Type B pancreatic cell (in vitro differentiated cells): ENCODE measurements at regions not wholly inside any gene's neighbourhood (a gene's known extent, or its start where the extent isn't known, plus 50 kb on each side); places are given as distances from the start of the nearest gene placed in this dataset.

Source experiments
- DNase-seq: peaks from one replicate; pipeline ENCODE4 v3.0.0; 2021; ENCODE audit warnings: mixed read lengths; ENCODE audit not compliant: unreplicated experiment; ENCODE audit errors: extremely low spot score
- H3K27ac Mint-ChIP-seq: 2 replicates; pipeline ENCODE4 v1.8.0; 2021; ENCODE audit warnings: mild to moderate bottlenecking, mixed read lengths
- H3K27me3 Mint-ChIP-seq: 2 replicates; pipeline ENCODE4 v1.8.0; 2021; ENCODE audit warnings: mixed read lengths
- H3K36me3 Mint-ChIP-seq: 2 replicates; pipeline ENCODE4 v1.8.0; 2021; ENCODE audit warnings: mixed read lengths
- H3K4me1 Mint-ChIP-seq: one replicate; pipeline ENCODE4 v1.8.0; 2021; ENCODE audit warnings: mixed read lengths; ENCODE audit not compliant: unreplicated experiment
- H3K4me3 Mint-ChIP-seq: 2 replicates; pipeline ENCODE4 v1.8.0; 2021; ENCODE audit warnings: mild to moderate bottlenecking, mixed read lengths
- H3K9me3 Mint-ChIP-seq: 2 replicates; pipeline ENCODE4 v1.8.0; 2021; ENCODE audit warnings: mixed read lengths
- TF ChIP-seq, protein P1 (sequence below): fragments of 200-600 bp; sonication (generic); conservative IDR thresholded peaks from 2 replicates; pipeline ENCODE4 v1.5.0; 2021; ENCODE audit warnings: antibody characterized with exemption, mild to moderate bottlenecking

DNA sequence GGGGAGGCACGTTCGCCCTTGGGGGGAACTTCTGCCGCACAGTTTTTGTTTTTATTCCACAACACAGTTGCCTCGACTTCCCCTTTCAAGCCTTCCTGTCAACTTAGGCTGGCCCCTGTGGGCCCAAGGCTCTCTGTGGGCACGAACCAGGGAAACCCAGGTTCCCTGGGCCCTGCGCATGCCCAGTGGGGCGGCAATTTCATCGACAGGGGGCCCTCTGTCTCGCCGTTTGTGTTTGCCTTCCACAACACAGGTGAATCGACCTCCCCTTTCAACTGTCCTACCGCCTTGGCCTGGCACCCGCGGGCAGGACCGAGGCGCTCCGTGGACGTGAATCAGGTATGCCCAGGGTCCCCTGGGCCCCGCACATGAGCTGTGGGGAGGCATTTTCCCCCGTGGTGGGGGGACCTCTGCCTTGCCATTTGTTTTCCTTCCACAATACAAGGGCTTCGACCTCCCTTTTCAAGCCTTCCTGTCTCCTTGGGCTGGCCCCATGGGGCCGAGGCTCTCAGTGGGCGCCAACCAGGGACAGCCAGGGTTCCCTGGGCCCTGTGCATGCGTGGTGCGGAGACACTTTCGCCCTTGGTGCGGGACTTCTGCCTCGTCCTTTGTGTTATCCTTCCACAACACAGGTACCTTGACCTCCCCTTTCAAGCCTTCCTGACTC, 354.0 kb downstream of the ALG10 start:
- H3K4me3 Mint-ChIP-seq: no peak overlapping the region
- no peak overlapping the region for H3K27ac Mint-ChIP-seq
- H3K27me3 Mint-ChIP-seq: no peaks in the 10 kb centered on the region
- H3K9me3 Mint-ChIP-seq: no peaks in the 10 kb centered on the region
- no peak for DNase-seq
- TF ChIP-seq, protein P1, sequence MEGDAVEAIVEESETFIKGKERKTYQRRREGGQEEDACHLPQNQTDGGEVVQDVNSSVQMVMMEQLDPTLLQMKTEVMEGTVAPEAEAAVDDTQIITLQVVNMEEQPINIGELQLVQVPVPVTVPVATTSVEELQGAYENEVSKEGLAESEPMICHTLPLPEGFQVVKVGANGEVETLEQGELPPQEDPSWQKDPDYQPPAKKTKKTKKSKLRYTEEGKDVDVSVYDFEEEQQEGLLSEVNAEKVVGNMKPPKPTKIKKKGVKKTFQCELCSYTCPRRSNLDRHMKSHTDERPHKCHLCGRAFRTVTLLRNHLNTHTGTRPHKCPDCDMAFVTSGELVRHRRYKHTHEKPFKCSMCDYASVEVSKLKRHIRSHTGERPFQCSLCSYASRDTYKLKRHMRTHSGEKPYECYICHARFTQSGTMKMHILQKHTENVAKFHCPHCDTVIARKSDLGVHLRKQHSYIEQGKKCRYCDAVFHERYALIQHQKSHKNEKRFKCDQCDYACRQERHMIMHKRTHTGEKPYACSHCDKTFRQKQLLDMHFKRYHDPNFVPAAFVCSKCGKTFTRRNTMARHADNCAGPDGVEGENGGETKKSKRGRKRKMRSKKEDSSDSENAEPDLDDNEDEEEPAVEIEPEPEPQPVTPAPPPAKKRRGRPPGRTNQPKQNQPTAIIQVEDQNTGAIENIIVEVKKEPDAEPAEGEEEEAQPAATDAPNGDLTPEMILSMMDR: no peak
- H3K4me1 Mint-ChIP-seq: no peaks in the 10 kb centered on the region
- no peaks in the 10 kb centered on the region for H3K36me3 Mint-ChIP-seq

DNA sequence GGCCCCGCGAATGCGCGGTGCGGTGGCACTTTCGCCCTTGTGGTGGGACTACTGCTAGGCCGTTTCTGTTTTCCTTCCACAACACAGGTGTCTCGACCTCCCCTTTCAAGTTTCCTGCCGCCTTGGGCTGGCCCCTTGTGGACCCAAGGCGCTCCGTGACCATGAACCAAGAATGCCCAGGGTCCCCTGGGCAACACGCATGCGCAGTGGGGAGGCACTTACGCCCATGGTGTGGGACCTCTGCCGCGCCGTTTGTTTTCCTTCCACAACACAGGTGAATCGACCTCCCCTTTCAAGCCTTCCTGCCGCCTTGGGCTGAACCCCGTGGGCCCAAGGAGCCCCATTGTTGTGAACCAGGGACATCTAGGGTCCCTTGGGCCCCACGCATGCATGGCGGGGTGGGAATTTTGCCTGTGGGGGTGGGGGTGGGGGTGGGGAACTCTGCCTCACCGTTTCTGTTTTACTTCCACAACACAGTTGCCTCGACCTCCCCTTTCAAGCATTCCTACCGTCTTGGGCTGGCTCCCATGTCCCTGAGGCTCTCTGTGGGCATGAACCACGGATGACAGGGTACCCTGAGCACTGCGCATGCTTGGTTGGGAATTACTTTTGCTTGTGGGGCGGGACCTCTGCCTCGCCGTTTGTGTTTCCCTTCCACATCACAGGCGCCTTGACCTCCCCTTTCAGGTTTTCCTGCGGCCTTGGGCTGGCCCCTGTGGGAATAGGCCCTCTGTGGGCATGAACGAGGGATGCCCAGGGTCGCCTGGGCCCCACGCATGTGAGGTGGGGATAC, 355.1 kb downstream of the ALG10 start:
- Mint-ChIP-seq H3K36me3 (no peaks in the 10 kb centered on the region), H3K4me3 (no peak overlapping the region), H3K4me1 (no peaks in the 10 kb centered on the region), H3K9me3 (no peaks in the 10 kb centered on the region), H3K27me3 (no peaks in the 10 kb centered on the region), H3K27ac (no peak overlapping the region)
- no peak for DNase-seq
- TF ChIP-seq, protein P1: no peak

DNA sequence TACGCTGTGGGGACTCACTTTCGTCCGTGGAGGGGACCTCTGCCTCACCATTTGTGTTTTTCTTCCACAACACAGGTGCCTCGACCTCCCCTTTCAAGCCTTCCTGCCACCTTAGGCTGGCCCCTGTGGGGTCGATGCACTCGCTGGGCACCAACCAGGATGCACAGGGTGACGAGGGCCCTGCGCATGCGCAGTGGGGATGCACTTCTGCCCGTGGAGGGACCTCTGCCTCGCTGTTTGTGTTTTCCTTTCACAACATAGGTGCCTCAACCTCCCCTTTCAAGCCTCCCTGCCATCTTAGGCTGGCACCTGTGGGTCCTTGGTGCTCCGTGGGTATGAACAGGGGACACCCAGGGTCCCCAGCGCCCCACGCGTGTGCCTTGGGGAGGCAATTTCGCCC, 356.8 kb downstream of the ALG10 start:
- Mint-ChIP-seq H3K4me1 (no peaks in the 10 kb centered on the region), H3K27ac (no peak overlapping the region), H3K9me3 (no peaks in the 10 kb centered on the region), H3K36me3 (no peaks in the 10 kb centered on the region), H3K4me3 (no peak overlapping the region), H3K27me3 (no peaks in the 10 kb centered on the region)
- TF ChIP-seq, protein P1: no peak
- no peak for DNase-seq

DNA sequence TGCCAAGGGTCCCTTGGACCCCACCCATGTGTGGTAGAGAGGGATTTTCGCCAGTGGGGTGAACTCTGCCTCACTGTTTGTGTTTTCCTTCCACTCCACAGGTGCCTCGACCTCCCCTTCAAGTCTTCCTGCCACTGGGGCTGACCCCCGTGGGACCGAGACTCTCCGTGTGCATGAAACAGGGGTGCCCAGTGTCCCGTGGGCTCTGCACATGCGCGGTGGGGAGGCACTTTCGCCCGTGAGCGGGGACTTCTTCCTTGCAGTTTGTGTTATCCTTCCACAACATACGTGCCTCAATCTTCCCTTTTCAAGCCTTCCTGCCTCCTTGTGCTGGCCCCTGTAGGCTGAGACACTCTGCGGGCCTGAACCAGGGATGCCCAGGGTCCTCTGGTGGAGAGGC, 362.4 kb downstream of the ALG10 start:
- Mint-ChIP-seq H3K4me3 (no peak overlapping the region), H3K27me3 (no peaks in the 10 kb centered on the region), H3K4me1 (no peaks in the 10 kb centered on the region), H3K36me3 (no peaks in the 10 kb centered on the region), H3K9me3 (no peaks in the 10 kb centered on the region), H3K27ac (no peak overlapping the region)
- TF ChIP-seq, protein P1: no peak
- no peak for DNase-seq

DNA sequence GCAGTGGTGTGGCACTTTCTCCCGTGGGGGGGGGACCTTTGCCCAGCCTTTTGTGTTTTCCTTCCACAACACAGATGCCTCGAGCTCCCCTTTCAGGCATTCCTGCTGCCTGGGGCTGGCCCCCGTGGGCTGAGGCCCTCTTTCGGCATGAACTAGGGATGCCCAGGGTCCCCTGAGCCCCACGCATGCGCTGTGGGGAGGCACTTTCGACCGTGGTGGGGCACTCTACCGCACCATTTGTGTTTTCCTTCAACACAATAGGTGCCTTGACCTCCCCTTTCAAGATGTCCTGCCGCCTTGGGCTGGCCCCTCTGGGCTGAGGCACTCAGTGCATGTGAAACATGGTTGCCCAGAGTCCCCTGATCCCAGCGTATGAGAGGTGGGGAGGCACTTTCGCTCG, 363.7 kb downstream of the ALG10 start:
- H3K27me3 Mint-ChIP-seq: no peaks in the 10 kb centered on the region
- H3K4me1 Mint-ChIP-seq: no peaks in the 10 kb centered on the region
- no peaks in the 10 kb centered on the region for H3K9me3 Mint-ChIP-seq
- H3K27ac Mint-ChIP-seq: no peak overlapping the region
- no peak for DNase-seq
- TF ChIP-seq, protein P1: no peak
- H3K4me3 Mint-ChIP-seq: no peak overlapping the region
- no peaks in the 10 kb centered on the region for H3K36me3 Mint-ChIP-seq
